Ovary (tissue), 7 donors: ENCODE measurements at regions not wholly inside any gene's neighbourhood (a gene's known extent, or its start where the extent isn't known, plus 50 kb on each side); places are given as distances from the start of the nearest gene placed in this dataset.

ENCODE experiments used
- DNase-seq, 5 donors: peaks; one replicate each; pipeline ENCODE4 v3.0.0-alpha.2; 2019 to 2020
- H3K27ac ChIP-seq, 2 donors: fragments of 200-600 bp; one replicate each; pipeline versions ENCODE4 v1.5.1 to v1.8.0; 2019 to 2022
- H3K27me3 ChIP-seq: fragments of 200-600 bp; one replicate; pipeline ENCODE4 v1.8.0; 2022
- H3K36me3 ChIP-seq: fragments of 200-600 bp; sonication (generic); one replicate; pipeline ENCODE4 v1.5.1; 2019
- H3K4me1 ChIP-seq: one replicate; pipeline ENCODE4 v1.8.1; 2013; ENCODE audit warnings: mild to moderate bottlenecking, moderate library complexity; ENCODE audit not compliant: insufficient read depth
- H3K4me3 ChIP-seq: fragments of 200-600 bp; sonication (generic); one replicate; pipeline ENCODE4 v1.5.1; 2017
- H3K9me3 ChIP-seq, 2 donors: fragments of 200-600 bp in 1 of 2; sonication (generic) in 1 of 2; one replicate each; pipeline versions ENCODE4 v1.5.1 to v1.8.1; 2013 to 2019; ENCODE audit warnings: mild to moderate bottlenecking in 1 of 2, moderate library complexity in 1 of 2
- EP300 ChIP-seq: sonication (generic); formaldehyde crosslinking; IDR thresholded peaks from one replicate; pipeline ENCODE4 v1.6.1; 2017; ENCODE audit warnings: antibody characterized with exemption
- POLR2A ChIP-seq: fragments of 450-650 bp; IDR thresholded peaks from one replicate; pipeline ENCODE4 v1.6.1; 2017; ENCODE audit warnings: antibody characterized with exemption, mild to moderate bottlenecking, moderate library complexity
- WGBS, 3 donors: extraction: QIAGEN DNeasy Blood & Tissue Kit in 1 of 3; methylation state at CpG; one replicate each; pipeline versions ENCODE4 v1.1.5 to v1.1.7; 2013 to 2017; 5-methylcytosine and 5-hydroxymethylcytosine counted together
- intact Hi-C, 4 donors: fragments of 100-400 bp; cut with DNase I; formaldehyde crosslinking; loops; one replicate each; pipeline versions ENCODE4 v1.11.0 to v1.15.1; 2022 to 2023
- TF ChIP-seq, protein P1 (sequence below), 3 donors: fragments of 450-650 bp in 2 of 3; fragments of 200-600 bp in 1 of 3; IDR thresholded peaks; one replicate each; pipeline versions ENCODE4 v1.5.1 to v1.8.0; 2016 to 2022; ENCODE audit warnings: antibody characterized with exemption in 3 of 3, mild to moderate bottlenecking in 1 of 3
- donor health status: DM: no; HTN: no; CAD: no; lungs with moderate emphysema.
- donor health status: DM: no; HTN: no; CAD: no.
- donor health status: Bipolar disorder and iron deficiency.
- donor health status: DM: no; HTN: no; CAD: no.
- donor health status: DM: yes; HTN: yes; CAD: no.

DNA sequence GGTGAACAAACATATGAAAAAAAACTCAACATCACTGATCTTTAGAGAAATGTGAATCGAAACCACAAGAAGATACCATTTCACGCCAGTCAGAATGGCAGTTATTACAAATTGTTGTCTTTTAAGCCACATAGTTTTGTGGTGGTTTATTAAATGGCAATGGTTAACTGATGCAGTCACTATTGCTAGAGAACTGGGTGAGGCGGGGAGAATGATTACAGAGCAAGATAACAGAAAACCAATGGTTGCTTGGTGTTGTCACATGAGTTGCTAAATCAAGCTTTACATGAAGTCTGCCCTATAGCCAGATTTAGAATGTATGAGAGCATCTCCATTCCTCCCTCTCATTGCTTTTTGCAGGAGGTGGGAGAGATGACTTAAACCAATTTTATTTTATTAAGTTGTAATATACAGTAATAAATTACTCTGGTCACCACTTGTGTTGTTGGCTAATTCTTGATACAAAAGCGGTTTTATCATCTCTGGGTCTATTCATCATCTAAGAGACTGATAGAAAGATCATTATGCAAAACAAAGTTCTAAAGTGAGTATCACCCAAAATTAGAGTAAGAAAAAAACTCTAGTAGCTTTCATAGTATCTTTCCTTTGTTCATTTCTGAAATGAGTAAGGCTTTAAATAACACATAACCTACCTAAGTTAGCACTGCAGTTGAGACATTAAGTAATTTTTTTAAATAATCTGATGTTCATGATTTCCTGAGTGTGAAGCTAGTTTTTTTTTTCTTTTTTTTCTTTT lies 859.5 kb downstream of the STIM2 start:
- Histone ChIP-seq H3K27ac (no peak overlapping the region), H3K4me1 (no peaks in the 10 kb centered on the region), H3K4me3 (no peak overlapping the region), H3K27me3 (no peaks in the 10 kb centered on the region), H3K9me3 (no peaks in the 10 kb centered on the region), H3K36me3 (no peaks in the 10 kb centered on the region)
- 83 to 85% (median 84%) methylated on average over 4 of the region's 4 CpGs for WGBS, 3 donors
- intact Hi-C loops, result no loop called here
- TF ChIP-seq, protein P1, sequence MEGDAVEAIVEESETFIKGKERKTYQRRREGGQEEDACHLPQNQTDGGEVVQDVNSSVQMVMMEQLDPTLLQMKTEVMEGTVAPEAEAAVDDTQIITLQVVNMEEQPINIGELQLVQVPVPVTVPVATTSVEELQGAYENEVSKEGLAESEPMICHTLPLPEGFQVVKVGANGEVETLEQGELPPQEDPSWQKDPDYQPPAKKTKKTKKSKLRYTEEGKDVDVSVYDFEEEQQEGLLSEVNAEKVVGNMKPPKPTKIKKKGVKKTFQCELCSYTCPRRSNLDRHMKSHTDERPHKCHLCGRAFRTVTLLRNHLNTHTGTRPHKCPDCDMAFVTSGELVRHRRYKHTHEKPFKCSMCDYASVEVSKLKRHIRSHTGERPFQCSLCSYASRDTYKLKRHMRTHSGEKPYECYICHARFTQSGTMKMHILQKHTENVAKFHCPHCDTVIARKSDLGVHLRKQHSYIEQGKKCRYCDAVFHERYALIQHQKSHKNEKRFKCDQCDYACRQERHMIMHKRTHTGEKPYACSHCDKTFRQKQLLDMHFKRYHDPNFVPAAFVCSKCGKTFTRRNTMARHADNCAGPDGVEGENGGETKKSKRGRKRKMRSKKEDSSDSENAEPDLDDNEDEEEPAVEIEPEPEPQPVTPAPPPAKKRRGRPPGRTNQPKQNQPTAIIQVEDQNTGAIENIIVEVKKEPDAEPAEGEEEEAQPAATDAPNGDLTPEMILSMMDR (IDR thresholded peaks at IDR 0.05), result no peak
- no peak for DNase-seq

DNA sequence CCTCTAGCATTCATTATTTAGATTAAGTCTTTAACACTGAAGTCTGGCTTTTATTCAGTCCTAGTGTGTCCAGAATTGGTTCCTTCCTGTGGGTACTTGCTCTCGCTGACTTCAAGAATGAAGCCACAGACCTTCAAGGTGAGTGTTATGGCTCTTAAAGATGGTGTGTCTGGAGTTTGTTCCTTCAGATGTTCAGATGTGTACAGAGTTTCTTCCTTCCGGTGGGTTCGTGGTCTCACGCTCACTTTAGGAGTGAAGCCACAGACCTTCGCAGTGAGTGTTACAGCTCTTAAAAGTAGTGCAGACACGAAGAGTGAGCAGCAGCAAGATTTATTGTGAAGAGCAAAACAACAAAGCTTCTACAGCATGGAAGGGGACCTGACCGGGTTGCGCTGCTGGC lies 860.6 kb downstream of the STIM2 start:
- TF ChIP-seq, protein P1 (IDR thresholded peaks at IDR 0.05), result no peak
- TF ChIP-seq EP300 (no peak), POLR2A (no peak)
- Histone ChIP-seq H3K27me3 (no peaks in the 10 kb centered on the region), H3K4me1 (no peaks in the 10 kb centered on the region), H3K4me3 (no peak overlapping the region), H3K36me3 (no peaks in the 10 kb centered on the region), H3K27ac (no peak overlapping the region), H3K9me3 (no peaks in the 10 kb centered on the region)
- WGBS, 3 donors, result 92 to 95% (median 93%) methylated on average over 8 of the region's 8 CpGs
- intact Hi-C loops, result no loop called here
- no peak for DNase-seq

DNA sequence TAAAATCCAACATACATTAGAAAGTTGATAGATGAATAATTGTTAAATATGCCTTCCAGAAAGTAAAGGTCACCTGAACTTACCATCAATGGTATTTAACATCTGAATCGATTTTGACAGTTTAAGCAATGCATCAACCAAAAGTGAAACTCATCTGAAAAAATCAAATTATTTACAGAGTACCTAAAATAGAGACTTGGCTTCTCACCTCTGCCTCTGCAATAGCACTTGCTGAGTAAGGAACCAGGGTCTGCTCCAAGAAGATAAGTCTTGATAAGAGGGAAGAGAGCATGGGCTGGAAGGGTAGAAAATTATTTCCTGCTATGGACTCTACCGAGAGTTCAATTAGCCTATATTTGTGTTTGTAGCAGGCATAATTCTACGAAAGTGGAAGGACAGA lies 868.3 kb downstream of the STIM2 start:
- no peak overlapping the region for H3K27ac ChIP-seq
- no peaks in the 10 kb centered on the region for H3K36me3 ChIP-seq
- no peaks in the 10 kb centered on the region for H3K4me1 ChIP-seq
- intact Hi-C loops, result no loop called here
- DNase-seq, result no peak
- H3K27me3 ChIP-seq, result no peaks in the 10 kb centered on the region
- no peaks in the 10 kb centered on the region for H3K9me3 ChIP-seq
- no peak overlapping the region for H3K4me3 ChIP-seq
- TF ChIP-seq POLR2A, result no peak
- TF ChIP-seq, protein P1 (IDR thresholded peaks at IDR 0.05), result no peak
- no peak for TF ChIP-seq EP300
- WGBS, 3 donors, result 79 to 82% (median 80%) methylated on average over 3 of the region's 3 CpGs

DNA sequence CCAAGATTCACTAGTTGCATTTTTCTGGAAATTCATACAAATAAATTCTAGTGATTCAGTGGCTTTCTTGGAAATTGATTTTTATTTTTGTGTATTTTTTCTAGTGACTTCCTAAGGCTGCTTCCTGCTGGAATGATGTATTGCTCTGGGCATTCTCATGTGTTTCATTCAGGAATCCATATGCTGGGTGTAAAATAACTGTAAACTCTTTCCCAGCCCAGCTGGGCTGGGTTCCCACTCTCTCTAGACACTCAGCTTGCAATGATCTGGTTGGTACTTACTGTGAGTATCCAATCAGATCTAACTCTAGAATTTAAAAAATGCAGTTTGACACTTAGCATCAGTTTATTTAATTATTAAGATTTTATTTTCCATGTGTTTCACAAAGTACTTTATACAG lies 882.2 kb downstream of the STIM2 start:
- Histone ChIP-seq H3K27me3 (no peaks in the 10 kb centered on the region), H3K36me3 (no peaks in the 10 kb centered on the region), H3K4me1 (no peaks in the 10 kb centered on the region), H3K4me3 (no peak overlapping the region), H3K9me3 (no peaks in the 10 kb centered on the region), H3K27ac (no peak overlapping the region)
- DNase-seq, result no peak
- TF ChIP-seq POLR2A (no peak), EP300 (no peak)
- TF ChIP-seq, protein P1 (IDR thresholded peaks at IDR 0.05), result no peak
- intact Hi-C loops, result no loop called here
